Tibial artery (tissue), 4 donors: ENCODE measurements at regions not wholly inside any gene's neighbourhood (a gene's known extent, or its start where the extent isn't known, plus 50 kb on each side); places are given as distances from the start of the nearest gene placed in this dataset.

Source experiments
- DNase-seq, 2 donors: peaks; one replicate each; pipeline ENCODE4 v3.0.0-alpha.2; 2019
- H3K27ac ChIP-seq, 2 donors: fragments of 200-600 bp; sonication (generic) in 1 of 2; 1 replicate in 1 of 2; 2 replicates in 1 of 2; pipeline ENCODE4 v1.5.1; 2018 to 2019; ENCODE audit warnings: mild to moderate bottlenecking in 1 of 2
- H3K27me3 ChIP-seq, 2 donors: fragments of 200-600 bp; sonication (generic) in 1 of 2; one replicate each; pipeline versions ENCODE4 v1.5.1 to v1.6.0; 2016 to 2019
- H3K36me3 ChIP-seq, 3 donors: fragments of 200-600 bp; sonication (generic) in 2 of 3; one replicate each; pipeline ENCODE4 v1.5.1; 2016 to 2019; ENCODE audit warnings: mild to moderate bottlenecking in 2 of 3
- H3K4me1 ChIP-seq, 4 donors: fragments of 200-600 bp; sonication (generic) in 2 of 4; 1 replicate in 3 of 4; 2 replicates in 1 of 4; pipeline ENCODE4 v1.5.1; 2016 to 2019
- H3K4me3 ChIP-seq, 2 donors: fragments of 200-600 bp; sonication (generic) in 1 of 2; 1 replicate in 1 of 2; 2 replicates in 1 of 2; pipeline ENCODE4 v1.5.1; 2018 to 2019; ENCODE audit warnings: mild to moderate bottlenecking in 2 of 2
- H3K9me3 ChIP-seq, 3 donors: fragments of 200-600 bp; sonication (generic) in 1 of 3; one replicate each; pipeline ENCODE4 v1.5.1; 2016 to 2019
- CTCF ChIP-seq, 2 experiments: fragments of 200-600 bp in 1 of 2; fragments of 450-650 bp in 1 of 2; IDR thresholded peaks; one replicate each; pipeline ENCODE4 v1.5.1; 2017 to 2019; ENCODE audit warnings: antibody characterized with exemption in 2 of 2, mild to moderate bottlenecking in 1 of 2, moderate library complexity in 1 of 2
- intact Hi-C: fragments of 100-400 bp; cut with DNase I; formaldehyde crosslinking; loops from one replicate; pipeline ENCODE4 v1.15.0; 2023; ENCODE audit warnings: low total_unique reads

GRCh38 chr6:163916315-163917081, 502.0 kb downstream of the QKI start:
- no peak for TF ChIP-seq CTCF (IDR thresholded peaks at IDR 0.05)
- no peak for DNase-seq
- Histone ChIP-seq H3K36me3 (no peaks in the 10 kb centered on the region), H3K9me3 (no peaks in the 10 kb centered on the region), H3K27ac (no peak overlapping the region), H3K27me3 (no peaks in the 10 kb centered on the region), H3K4me1 (no peaks in the 10 kb centered on the region), H3K4me3 (no peak overlapping the region)
- intact Hi-C loops: no loop called here

- DNase-seq: no peak
- Histone ChIP-seq H3K27ac (no peak overlapping the region), H3K9me3 (no peaks in the 10 kb centered on the region), H3K27me3 (no peaks in the 10 kb centered on the region), H3K36me3 (no peaks in the 10 kb centered on the region), H3K4me1 (no peaks in the 10 kb centered on the region), H3K4me3 (no peak overlapping the region)
- no peak for TF ChIP-seq CTCF (IDR thresholded peaks at IDR 0.05)
- intact Hi-C loops: no loop called here
Observed at GRCh38 chr6:163915131-163915530, 500.6 kb downstream of the QKI start.

- H3K9me3 ChIP-seq: no peaks in the 10 kb centered on the region
- intact Hi-C loops: no loop called here
Observed at GRCh38 chr6:163913045-163913444, 498.5 kb downstream of the QKI start.

GRCh38 chr6:163906006-163906710, 491.6 kb downstream of the QKI start:
- H3K9me3 ChIP-seq: no peaks in the 10 kb centered on the region
- H3K4me3 ChIP-seq: no peak overlapping the region
- no peaks in the 10 kb centered on the region for H3K4me1 ChIP-seq
- H3K27me3 ChIP-seq: no peaks in the 10 kb centered on the region
- H3K27ac ChIP-seq: no peak overlapping the region
- DNase-seq: no peak
- intact Hi-C loops: no loop called here
- no peak for TF ChIP-seq CTCF (IDR thresholded peaks at IDR 0.05)
- no peaks in the 10 kb centered on the region for H3K36me3 ChIP-seq

More at GRCh38 chr6:163913045-163913444, 498.5 kb downstream of the QKI start:
- H3K4me3 ChIP-seq: no peak overlapping the region
- H3K4me1 ChIP-seq: no peaks in the 10 kb centered on the region
- no peaks in the 10 kb centered on the region for H3K27me3 ChIP-seq
- no peaks in the 10 kb centered on the region for H3K36me3 ChIP-seq
- no peak for DNase-seq
- no peak overlapping the region for H3K27ac ChIP-seq
- TF ChIP-seq CTCF (IDR thresholded peaks at IDR 0.05): no peak

- Histone ChIP-seq H3K4me1 (no peaks in the 10 kb centered on the region), H3K4me3 (no peak overlapping the region), H3K27ac (no peak overlapping the region), H3K36me3 (no peaks in the 10 kb centered on the region), H3K9me3 (no peaks in the 10 kb centered on the region), H3K27me3 (no peaks in the 10 kb centered on the region)
- intact Hi-C loops: no loop called here
- DNase-seq: no peak
- TF ChIP-seq CTCF (IDR thresholded peaks at IDR 0.05): no peak
Observed at GRCh38 chr6:163904186-163904585, 489.7 kb downstream of the QKI start.
